ENCODE measurements at regions not wholly inside any gene's neighbourhood (a gene's known extent, or its start where the extent isn't known, plus 50 kb on each side); places are given as distances from the start of the nearest gene placed in this dataset.

GRCh38 chr13:80121038-80121437 is 219.9 kb downstream of the SPRY2 start:
- H3K27ac ChIP-seq: no peak overlapping the region
- H3K9me3 ChIP-seq: no peaks in the 10 kb centered on the region
- DNase-seq: no peak
- no peak overlapping the region for H3K4me3 ChIP-seq
- no peak for ATAC-seq (ENCODE audit: low FRiP score in 2 of 2)
- WGBS, 2 donors: 57 to 74% methylated on average over 1 of the region's 1 CpG
- no peaks in the 10 kb centered on the region for H3K27me3 ChIP-seq
- H3K4me1 ChIP-seq: no peaks in the 10 kb centered on the region
- TF ChIP-seq POLR2A (IDR thresholded peaks at IDR 0.05) (no peak), EP300 (IDR thresholded peaks at IDR 0.05) (no peak), POLR2AphosphoS5 (IDR thresholded peaks at IDR 0.05) (no peak), CTCF (IDR thresholded peaks at IDR 0.05) (no peak)
- no peaks in the 10 kb centered on the region for H3K36me3 ChIP-seq

GRCh38 chr13:80118506-80118905 is 222.4 kb downstream of the SPRY2 start:
- no peak for DNase-seq
- Histone ChIP-seq H3K4me1 (no peaks in the 10 kb centered on the region), H3K36me3 (no peaks in the 10 kb centered on the region), H3K27ac (no peak overlapping the region), H3K9me3 (no peaks in the 10 kb centered on the region), H3K27me3 (no peaks in the 10 kb centered on the region), H3K4me3 (no peak overlapping the region)
- no peak for ATAC-seq (ENCODE audit: low FRiP score in 2 of 2)
- TF ChIP-seq POLR2A (IDR thresholded peaks at IDR 0.05): no peak
- TF ChIP-seq POLR2AphosphoS5 (IDR thresholded peaks at IDR 0.05): no peak
- no peak for TF ChIP-seq EP300 (IDR thresholded peaks at IDR 0.05)
- TF ChIP-seq CTCF (IDR thresholded peaks at IDR 0.05): no peak
- WGBS, 2 donors: 93 to 94% methylated on average over 1 of the region's 1 CpG

GRCh38 chr13:80118099-80118498 is 222.8 kb downstream of the SPRY2 start:
- WGBS, 2 donors: 97 to 100% methylated on average over 1 of the region's 1 CpG
- no peak for TF ChIP-seq POLR2AphosphoS5 (IDR thresholded peaks at IDR 0.05)
- TF ChIP-seq CTCF (IDR thresholded peaks at IDR 0.05): no peak
- TF ChIP-seq EP300 (IDR thresholded peaks at IDR 0.05): no peak
- no peak for TF ChIP-seq POLR2A (IDR thresholded peaks at IDR 0.05)
- DNase-seq (no peak), ATAC-seq (ENCODE audit: low FRiP score in 2 of 2) (no peak)
- H3K9me3 ChIP-seq: no peaks in the 10 kb centered on the region
- H3K27me3 ChIP-seq: no peaks in the 10 kb centered on the region
- no peaks in the 10 kb centered on the region for H3K36me3 ChIP-seq
- no peak overlapping the region for H3K27ac ChIP-seq
- no peaks in the 10 kb centered on the region for H3K4me1 ChIP-seq
- H3K4me3 ChIP-seq: no peak overlapping the region

- Histone ChIP-seq H3K36me3 (no peaks in the 10 kb centered on the region), H3K9me3 (no peaks in the 10 kb centered on the region), H3K4me1 (no peaks in the 10 kb centered on the region), H3K4me3 (no peak overlapping the region), H3K27me3 (no peaks in the 10 kb centered on the region), H3K27ac (no peak overlapping the region)
- WGBS, 2 donors: 92 to 96% methylated on average over 2 of the region's 2 CpGs
- no peak for DNase-seq
- no peak for TF ChIP-seq EP300 (IDR thresholded peaks at IDR 0.05)
- ATAC-seq (ENCODE audit: low FRiP score in 2 of 2): no peak
Observed at GRCh38 chr13:80117515-80117914, 223.4 kb downstream of the SPRY2 start.

GRCh38 chr13:80116107-80116506 is 224.8 kb downstream of the SPRY2 start:
- Histone ChIP-seq H3K27ac (no peak overlapping the region), H3K4me1 (no peaks in the 10 kb centered on the region), H3K27me3 (no peaks in the 10 kb centered on the region), H3K36me3 (no peaks in the 10 kb centered on the region), H3K4me3 (no peak overlapping the region), H3K9me3 (no peaks in the 10 kb centered on the region)
- DNase-seq (no peak), ATAC-seq (ENCODE audit: low FRiP score in 2 of 2) (no peak)
- 88 to 90% methylated on average over 3 of the region's 3 CpGs for WGBS, 2 donors
- TF ChIP-seq POLR2A (IDR thresholded peaks at IDR 0.05): no peak
- no peak for TF ChIP-seq EP300 (IDR thresholded peaks at IDR 0.05)
- no peak for TF ChIP-seq POLR2AphosphoS5 (IDR thresholded peaks at IDR 0.05)
- TF ChIP-seq CTCF (IDR thresholded peaks at IDR 0.05): no peak
